ENCODE measurements at regions not wholly inside any gene's neighbourhood (a gene's known extent, or its start where the extent isn't known, plus 50 kb on each side); places are given as distances from the start of the nearest gene placed in this dataset.

DNA sequence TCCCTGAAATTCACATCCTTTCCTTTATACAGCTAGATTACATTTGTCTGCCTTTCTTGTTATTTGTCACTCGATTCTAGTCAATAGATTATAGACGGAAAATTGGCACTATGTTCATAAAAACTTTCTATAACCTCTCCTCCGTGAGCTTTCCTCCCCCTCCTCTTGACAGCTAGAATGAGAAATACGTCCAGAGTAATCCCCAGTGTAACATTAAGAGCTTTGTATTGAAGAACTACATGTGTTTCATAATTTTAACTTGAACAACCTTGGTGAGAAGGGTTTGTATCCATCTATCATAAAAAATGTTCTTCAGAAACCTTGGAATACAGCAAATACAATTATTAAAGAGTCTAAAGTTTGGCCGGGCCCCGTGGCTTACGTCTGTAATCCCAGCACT is 1707.4 kb downstream of the PCDH7 start:
- TF ChIP-seq EZH2 (IDR thresholded peaks at IDR 0.05; ENCODE audit: borderline replicate concordance, low read length): no peak
- TF ChIP-seq, protein P1, sequence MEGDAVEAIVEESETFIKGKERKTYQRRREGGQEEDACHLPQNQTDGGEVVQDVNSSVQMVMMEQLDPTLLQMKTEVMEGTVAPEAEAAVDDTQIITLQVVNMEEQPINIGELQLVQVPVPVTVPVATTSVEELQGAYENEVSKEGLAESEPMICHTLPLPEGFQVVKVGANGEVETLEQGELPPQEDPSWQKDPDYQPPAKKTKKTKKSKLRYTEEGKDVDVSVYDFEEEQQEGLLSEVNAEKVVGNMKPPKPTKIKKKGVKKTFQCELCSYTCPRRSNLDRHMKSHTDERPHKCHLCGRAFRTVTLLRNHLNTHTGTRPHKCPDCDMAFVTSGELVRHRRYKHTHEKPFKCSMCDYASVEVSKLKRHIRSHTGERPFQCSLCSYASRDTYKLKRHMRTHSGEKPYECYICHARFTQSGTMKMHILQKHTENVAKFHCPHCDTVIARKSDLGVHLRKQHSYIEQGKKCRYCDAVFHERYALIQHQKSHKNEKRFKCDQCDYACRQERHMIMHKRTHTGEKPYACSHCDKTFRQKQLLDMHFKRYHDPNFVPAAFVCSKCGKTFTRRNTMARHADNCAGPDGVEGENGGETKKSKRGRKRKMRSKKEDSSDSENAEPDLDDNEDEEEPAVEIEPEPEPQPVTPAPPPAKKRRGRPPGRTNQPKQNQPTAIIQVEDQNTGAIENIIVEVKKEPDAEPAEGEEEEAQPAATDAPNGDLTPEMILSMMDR (IDR thresholded peaks at IDR 0.05; ENCODE audit: low read length): no peak
- H3K79me2 ChIP-seq (ENCODE audit: insufficient read depth, low read length): no peaks in the 10 kb centered on the region
- H4K20me1 ChIP-seq (ENCODE audit: insufficient read depth, low read length): no peaks in the 10 kb centered on the region
- no peaks in the 10 kb centered on the region for H3K4me1 ChIP-seq (ENCODE audit: insufficient read depth, low read length, severe bottlenecking)
- no peaks in the 10 kb centered on the region for H3F3A ChIP-seq (ENCODE audit: insufficient read depth, low read length)
- H3K27ac ChIP-seq (ENCODE audit: low read depth, low read length, poor library complexity, severe bottlenecking): no peak overlapping the region
- no peaks in the 10 kb centered on the region for H3K27me3 ChIP-seq (ENCODE audit: insufficient read depth, low read length)
- H3K36me3 ChIP-seq (ENCODE audit: insufficient read depth, low read length): no peaks in the 10 kb centered on the region
- H2AFZ ChIP-seq (ENCODE audit: low read length): no peak overlapping the region
- no peak overlapping the region for H3K4me2 ChIP-seq (ENCODE audit: low read length)
- H3K9me2 ChIP-seq (ENCODE audit: low read depth, low read length): no peaks in the 10 kb centered on the region
- H3K9me3 ChIP-seq (ENCODE audit: low read length): no peaks in the 10 kb centered on the region
- H3K4me3 ChIP-seq (ENCODE audit: low read depth, low read length, poor library complexity, severe bottlenecking): no peak overlapping the region
- H3K9ac ChIP-seq (ENCODE audit: low read length): no peak overlapping the region

GRCh38 chr4:32429151-32429550 is 1709.0 kb downstream of the PCDH7 start:
- Histone ChIP-seq H3K36me3 (ENCODE audit: insufficient read depth, low read length) (no peaks in the 10 kb centered on the region), H3K27ac (ENCODE audit: low read depth, low read length, poor library complexity, severe bottlenecking) (no peak overlapping the region), H3K4me2 (ENCODE audit: low read length) (no peak overlapping the region), H3K9me3 (ENCODE audit: low read length) (no peaks in the 10 kb centered on the region), H3K4me1 (ENCODE audit: insufficient read depth, low read length, severe bottlenecking) (no peaks in the 10 kb centered on the region), H3F3A (ENCODE audit: insufficient read depth, low read length) (no peaks in the 10 kb centered on the region), H3K79me2 (ENCODE audit: insufficient read depth, low read length) (no peaks in the 10 kb centered on the region), H3K9ac (ENCODE audit: low read length) (no peak overlapping the region), H3K9me2 (ENCODE audit: low read depth, low read length) (no peaks in the 10 kb centered on the region), H3K4me3 (ENCODE audit: low read depth, low read length, poor library complexity, severe bottlenecking) (no peak overlapping the region), H2AFZ (ENCODE audit: low read length) (no peak overlapping the region), H4K20me1 (ENCODE audit: insufficient read depth, low read length) (no peaks in the 10 kb centered on the region), H3K27me3 (ENCODE audit: insufficient read depth, low read length) (no peaks in the 10 kb centered on the region)
- no peak for TF ChIP-seq EZH2 (IDR thresholded peaks at IDR 0.05; ENCODE audit: borderline replicate concordance, low read length)
- TF ChIP-seq, protein P1 (IDR thresholded peaks at IDR 0.05; ENCODE audit: low read length): no peak

DNA sequence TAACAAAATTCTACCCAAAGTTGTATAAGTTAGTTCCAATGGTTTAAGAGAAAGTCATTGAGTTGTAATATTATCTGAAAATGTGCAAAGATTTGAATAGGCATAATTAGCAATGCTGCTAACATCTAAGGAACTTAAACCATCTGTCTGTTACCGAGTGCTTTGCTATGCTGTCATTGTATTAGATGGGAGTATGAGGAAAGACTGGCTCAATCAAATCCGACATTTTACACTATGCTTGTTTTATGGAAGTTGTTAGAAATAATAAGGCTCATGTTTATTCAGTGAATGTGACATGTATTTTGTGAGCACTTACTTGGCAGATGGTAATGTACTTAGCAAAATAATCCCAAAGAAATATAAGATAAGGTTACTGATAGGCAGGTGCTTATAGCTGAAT is 1715.1 kb downstream of the PCDH7 start:
- Histone ChIP-seq H3K4me2 (ENCODE audit: low read length) (no peak overlapping the region), H3K27me3 (ENCODE audit: insufficient read depth, low read length) (no peaks in the 10 kb centered on the region), H3F3A (ENCODE audit: insufficient read depth, low read length) (no peaks in the 10 kb centered on the region), H3K36me3 (ENCODE audit: insufficient read depth, low read length) (no peaks in the 10 kb centered on the region), H3K4me1 (ENCODE audit: insufficient read depth, low read length, severe bottlenecking) (peaks cover 5% of the 10 kb centered on the region), H2AFZ (ENCODE audit: low read length) (no peak overlapping the region), H3K79me2 (ENCODE audit: insufficient read depth, low read length) (no peaks in the 10 kb centered on the region), H4K20me1 (ENCODE audit: insufficient read depth, low read length) (no peaks in the 10 kb centered on the region), H3K9me2 (ENCODE audit: low read depth, low read length) (no peaks in the 10 kb centered on the region), H3K9me3 (ENCODE audit: low read length) (no peaks in the 10 kb centered on the region), H3K9ac (ENCODE audit: low read length) (no peak overlapping the region), H3K4me3 (ENCODE audit: low read depth, low read length, poor library complexity, severe bottlenecking) (no peak overlapping the region), H3K27ac (ENCODE audit: low read depth, low read length, poor library complexity, severe bottlenecking) (no peak overlapping the region)
- TF ChIP-seq, protein P1 (IDR thresholded peaks at IDR 0.05; ENCODE audit: low read length): no peak
- no peak for TF ChIP-seq EZH2 (IDR thresholded peaks at IDR 0.05; ENCODE audit: borderline replicate concordance, low read length)

All from OCI-LY1 (cell line).